CD14-positive monocyte (primary cell): ENCODE measurements at regions not wholly inside any gene's neighbourhood (a gene's known extent, or its start where the extent isn't known, plus 50 kb on each side); places are given as distances from the start of the nearest gene placed in this dataset.

Experiments used
- DNase-seq, 3 donors: peaks; one replicate each; pipeline ENCODE4 v3.0.0-alpha.2; 2011 to 2022
- H2AFZ ChIP-seq: 2 replicates; pipeline ENCODE4 v1.6.0; 2012; ENCODE audit warnings: mild to moderate bottlenecking, low read depth, low read length, inconsistent platforms; ENCODE audit not compliant: insufficient read depth, poor library complexity, severe bottlenecking
- H3K27ac ChIP-seq, 2 donors: 1 replicate in 1 of 2; 2 replicates in 1 of 2; pipeline ENCODE4 v1.5.1; 2012 to 2013; ENCODE audit warnings: low read length in 2 of 2, control low read depth in 1 of 2, inconsistent platforms in 1 of 2, low read depth in 1 of 2, mild to moderate bottlenecking in 1 of 2
- H3K27me3 ChIP-seq, 2 donors: one replicate each; pipeline versions ENCODE4 v1.6.0 to v1.6.1; 2011 to 2013; ENCODE audit warnings: low read length in 2 of 2; ENCODE audit not compliant: control insufficient read depth in 2 of 2, insufficient read depth in 2 of 2
- H3K36me3 ChIP-seq, 2 donors: replicated peaks in 1 of 2; 1 replicate in 1 of 2; 2 replicates in 1 of 2; pipeline versions ENCODE4 v1.5.1 to v1.6.1; 2012 to 2013; ENCODE audit warnings: low read length in 2 of 2, control low read depth in 1 of 2, inconsistent platforms in 1 of 2, mild to moderate bottlenecking in 1 of 2; ENCODE audit not compliant: insufficient read depth in 2 of 2, control insufficient read depth in 1 of 2
- H3K4me1 ChIP-seq, 2 donors: 1 replicate in 1 of 2; 2 replicates in 1 of 2; pipeline versions ENCODE4 v1.5.1 to v1.6.1; 2012 to 2013; ENCODE audit warnings: low read length in 2 of 2, control low read depth in 1 of 2, inconsistent platforms in 1 of 2, mild to moderate bottlenecking in 1 of 2, moderate library complexity in 1 of 2; ENCODE audit not compliant: insufficient read depth in 2 of 2, control insufficient read depth in 1 of 2
- H3K4me2 ChIP-seq: replicated peaks from 2 replicates; pipeline ENCODE3; 2012; ENCODE audit warnings: low read length, moderate library complexity, mild to moderate bottlenecking; ENCODE audit not compliant: poor library complexity, severe bottlenecking; ENCODE audit errors: extremely low read depth
- H3K4me3 ChIP-seq, 3 experiments: fragments of 200-600 bp in 1 of 3; sonication (generic) in 1 of 3; replicated peaks in 1 of 3; 1 replicate in 2 of 3; 2 replicates in 1 of 3; pipeline ENCODE4 v1.5.1; 2011 to 2013; ENCODE audit warnings: low read length in 3 of 3, mild to moderate bottlenecking in 3 of 3, control low read depth in 2 of 3, low read depth in 2 of 3, inconsistent platforms in 1 of 3, moderate library complexity in 1 of 3
- H3K79me2 ChIP-seq: 2 replicates; pipeline ENCODE4 v1.6.0; 2012; ENCODE audit warnings: mild to moderate bottlenecking, control low read depth, inconsistent platforms, low read length, moderate library complexity; ENCODE audit not compliant: insufficient read depth
- H3K9ac ChIP-seq: 2 replicates; pipeline ENCODE4 v1.6.0; 2017; ENCODE audit warnings: low read length, mild to moderate bottlenecking; ENCODE audit not compliant: insufficient read depth, poor library complexity, severe bottlenecking
- H3K9me3 ChIP-seq, 2 donors: replicated peaks in 1 of 2; 1 replicate in 1 of 2; 2 replicates in 1 of 2; pipeline versions ENCODE4 v1.5.1 to v1.6.1; 2012 to 2013; ENCODE audit warnings: low read length in 2 of 2, control low read depth in 1 of 2; ENCODE audit not compliant: control insufficient read depth in 1 of 2, insufficient read depth in 1 of 2
- H4K20me1 ChIP-seq: 2 replicates; pipeline ENCODE4 v1.6.0; 2012; ENCODE audit warnings: mild to moderate bottlenecking, low read length, control low read depth, moderate library complexity; ENCODE audit not compliant: insufficient read depth
- H3K27ac Mint-ChIP-seq, 7 donors: one replicate each; pipeline ENCODE4 v1.8.0; 2020; ENCODE audit warnings: mild to moderate bottlenecking in 7 of 7, mixed read lengths in 7 of 7, moderate library complexity in 6 of 7, inconsistent platforms in 2 of 7
- H3K27me3 Mint-ChIP-seq, 3 donors: one replicate each; pipeline ENCODE4 v1.8.0; 2021 to 2022; ENCODE audit warnings: low read depth in 3 of 3, mild to moderate bottlenecking in 3 of 3, mixed read lengths in 3 of 3, moderate library complexity in 3 of 3, inconsistent platforms in 1 of 3
- H3K36me3 Mint-ChIP-seq, 2 donors: one replicate each; pipeline ENCODE4 v1.8.0; 2020; ENCODE audit warnings: mixed read lengths in 2 of 2, inconsistent platforms in 1 of 2, mild to moderate bottlenecking in 1 of 2
- H3K4me1 Mint-ChIP-seq: one replicate; pipeline ENCODE4 v1.8.0; 2020; ENCODE audit warnings: mild to moderate bottlenecking, mixed read lengths
- H3K4me3 Mint-ChIP-seq, 2 donors: one replicate each; pipeline ENCODE4 v1.8.0; 2020; ENCODE audit warnings: mild to moderate bottlenecking in 2 of 2, mixed read lengths in 2 of 2, moderate library complexity in 1 of 2
- H3K9me3 Mint-ChIP-seq, 7 donors: one replicate each; pipeline ENCODE4 v1.8.0; 2020 to 2022; ENCODE audit warnings: mixed read lengths in 7 of 7, mild to moderate bottlenecking in 6 of 7, moderate library complexity in 6 of 7, inconsistent platforms in 2 of 7
- CTCF ChIP-seq: fragments of 200-600 bp; IDR thresholded peaks from one replicate; pipeline ENCODE4 v1.8.0; 2022; ENCODE audit warnings: antibody characterized with exemption, mild to moderate bottlenecking
- WGBS: methylation state at CpG from one replicate; pipeline ENCODE4 v1.1.5; 2013; ENCODE audit warnings: missing lambda C conversion rate; ENCODE audit not compliant: insufficient coverage; 5-methylcytosine and 5-hydroxymethylcytosine counted together
- intact Hi-C, 2 donors: fragments of 100-400 bp; cut with micrococcal nuclease; formaldehyde crosslinking; loops; one replicate each; pipeline versions ENCODE4 v1.15.0 to v1.15.1; 2023

- no peak for TF ChIP-seq CTCF
- no peak overlapping the region for H2AFZ ChIP-seq
- no peak overlapping the region for H3K27ac ChIP-seq
- no peaks in the 10 kb centered on the region for H3K4me1 ChIP-seq
- H3K79me2 ChIP-seq: no peaks in the 10 kb centered on the region
- no peaks in the 10 kb centered on the region for H3K36me3 Mint-ChIP-seq
- H4K20me1 ChIP-seq: no peaks in the 10 kb centered on the region
- intact Hi-C loops: no loop called here
- no peak for DNase-seq
- H3K27ac Mint-ChIP-seq: no peak overlapping the region
- no peaks in the 10 kb centered on the region for H3K36me3 ChIP-seq
- no peak overlapping the region for H3K4me3 ChIP-seq
- H3K9me3 ChIP-seq: no peaks in the 10 kb centered on the region
- peaks cover 1 to 8% (median 6%) of the 10 kb centered on the region in 3 donors for H3K27me3 Mint-ChIP-seq
- H3K4me3 Mint-ChIP-seq: no peak overlapping the region
- 63% methylated on average over 7 of the region's 7 CpGs for WGBS
- H3K27me3 ChIP-seq: no peaks in the 10 kb centered on the region
- H3K9me3 Mint-ChIP-seq: peaks cover 0 to 1% (median 0%) of the 10 kb centered on the region in 7 donors
- no peak overlapping the region for H3K9ac ChIP-seq
- H3K4me1 Mint-ChIP-seq: no peaks in the 10 kb centered on the region
- no peak overlapping the region for H3K4me2 ChIP-seq
Measured at GRCh38 chr9:135385793-135386192, 93.8 kb upstream of the PPP1R26 start.

GRCh38 chr9:135387976-135388375 is 91.6 kb upstream of the PPP1R26 start:
- H4K20me1 ChIP-seq: no peaks in the 10 kb centered on the region
- H2AFZ ChIP-seq: no peak overlapping the region
- no peaks in the 10 kb centered on the region for H3K36me3 ChIP-seq
- H3K9me3 ChIP-seq: no peaks in the 10 kb centered on the region
- Mint-ChIP-seq H3K4me1 (no peaks in the 10 kb centered on the region), H3K9me3 (peaks cover 0 to 1% (median 0%) of the 10 kb centered on the region in 7 donors), H3K27me3 (peaks cover 1 to 8% (median 2%) of the 10 kb centered on the region in 3 donors), H3K27ac (no peak overlapping the region), H3K36me3 (no peaks in the 10 kb centered on the region), H3K4me3 (no peak overlapping the region)
- 93% methylated on average over 3 of the region's 8 CpGs for WGBS
- H3K4me2 ChIP-seq: no peak overlapping the region
- no peak overlapping the region for H3K4me3 ChIP-seq
- H3K4me1 ChIP-seq: no peaks in the 10 kb centered on the region
- no peak for TF ChIP-seq CTCF
- intact Hi-C loops: no loop called here
- H3K27me3 ChIP-seq: no peaks in the 10 kb centered on the region
- no peak for DNase-seq
- no peak overlapping the region for H3K27ac ChIP-seq
- H3K79me2 ChIP-seq: no peaks in the 10 kb centered on the region
- no peak overlapping the region for H3K9ac ChIP-seq
